ENCODE measurements at regions not wholly inside any gene's neighbourhood (a gene's known extent, or its start where the extent isn't known, plus 50 kb on each side); places are given as distances from the start of the nearest gene placed in this dataset.

DNA sequence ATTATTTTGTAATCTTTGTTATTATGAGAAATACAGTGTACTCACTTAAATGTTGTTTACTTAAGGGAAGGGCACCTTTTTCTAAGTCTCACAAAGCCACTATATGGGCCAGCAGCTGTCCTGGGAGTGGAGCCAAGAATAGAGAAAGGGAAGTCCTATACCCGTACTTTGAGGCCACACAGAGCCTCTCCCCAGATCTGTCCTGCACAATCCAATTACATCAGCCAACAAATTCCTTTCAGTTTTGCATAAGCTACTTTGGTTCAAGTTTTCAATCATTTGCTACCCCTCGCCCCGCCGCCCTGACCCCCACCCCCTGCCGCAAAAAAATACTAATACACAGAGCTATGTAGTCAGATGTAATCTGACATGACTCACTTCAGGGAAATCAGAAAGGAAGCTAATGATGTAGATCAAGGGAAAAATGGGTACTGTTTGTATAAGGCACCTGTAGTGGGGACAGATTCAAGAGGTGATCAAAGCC is 297.4 kb upstream of the NEBL start:
- TF ChIP-seq, protein P1, sequence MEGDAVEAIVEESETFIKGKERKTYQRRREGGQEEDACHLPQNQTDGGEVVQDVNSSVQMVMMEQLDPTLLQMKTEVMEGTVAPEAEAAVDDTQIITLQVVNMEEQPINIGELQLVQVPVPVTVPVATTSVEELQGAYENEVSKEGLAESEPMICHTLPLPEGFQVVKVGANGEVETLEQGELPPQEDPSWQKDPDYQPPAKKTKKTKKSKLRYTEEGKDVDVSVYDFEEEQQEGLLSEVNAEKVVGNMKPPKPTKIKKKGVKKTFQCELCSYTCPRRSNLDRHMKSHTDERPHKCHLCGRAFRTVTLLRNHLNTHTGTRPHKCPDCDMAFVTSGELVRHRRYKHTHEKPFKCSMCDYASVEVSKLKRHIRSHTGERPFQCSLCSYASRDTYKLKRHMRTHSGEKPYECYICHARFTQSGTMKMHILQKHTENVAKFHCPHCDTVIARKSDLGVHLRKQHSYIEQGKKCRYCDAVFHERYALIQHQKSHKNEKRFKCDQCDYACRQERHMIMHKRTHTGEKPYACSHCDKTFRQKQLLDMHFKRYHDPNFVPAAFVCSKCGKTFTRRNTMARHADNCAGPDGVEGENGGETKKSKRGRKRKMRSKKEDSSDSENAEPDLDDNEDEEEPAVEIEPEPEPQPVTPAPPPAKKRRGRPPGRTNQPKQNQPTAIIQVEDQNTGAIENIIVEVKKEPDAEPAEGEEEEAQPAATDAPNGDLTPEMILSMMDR (IDR thresholded peaks at IDR 0.05; ENCODE audit: control extremely low read depth, extremely low read depth) = no peak
- peaks cover 0 to 19% (median 5%) of the 10 kb centered on the region in 5 donors for H3K4me1 ChIP-seq (ENCODE audit: control insufficient read depth in 5 of 5, insufficient read depth in 5 of 5, low read length in 5 of 5)
- ATAC-seq (ENCODE audit: insufficient read depth, low FRiP score) (peak; percentile 70), DNase-seq (peak; percentile 61 to 83 (median 83))
- H3K4me3 ChIP-seq = no peak overlapping the region
- no peak overlapping the region for H3K9ac ChIP-seq (ENCODE audit: insufficient read depth in 1 of 2, low read length in 2 of 2)
- H3K27me3 ChIP-seq (ENCODE audit: control insufficient read depth in 3 of 3, insufficient read depth in 3 of 3, low read length in 2 of 3) = no peaks in the 10 kb centered on the region
- WGBS, 2 donors = 18 to 26% methylated on average over 5 of the region's 5 CpGs
- H3K36me3 ChIP-seq (ENCODE audit: control insufficient read depth in 4 of 4, insufficient read depth in 4 of 4, low read length in 4 of 4) = no peaks in the 10 kb centered on the region
- peak overlapping the region in 1 of 2 donors; percentile 22 for H3K27ac ChIP-seq (ENCODE audit: low read depth in 1 of 2, low read length in 1 of 2)
- peaks cover 0 to 7% (median 3%) of the 10 kb centered on the region in 4 donors for H3K9me3 ChIP-seq (ENCODE audit: control insufficient read depth in 4 of 4, insufficient read depth in 3 of 4, low read length in 3 of 4)

DNA sequence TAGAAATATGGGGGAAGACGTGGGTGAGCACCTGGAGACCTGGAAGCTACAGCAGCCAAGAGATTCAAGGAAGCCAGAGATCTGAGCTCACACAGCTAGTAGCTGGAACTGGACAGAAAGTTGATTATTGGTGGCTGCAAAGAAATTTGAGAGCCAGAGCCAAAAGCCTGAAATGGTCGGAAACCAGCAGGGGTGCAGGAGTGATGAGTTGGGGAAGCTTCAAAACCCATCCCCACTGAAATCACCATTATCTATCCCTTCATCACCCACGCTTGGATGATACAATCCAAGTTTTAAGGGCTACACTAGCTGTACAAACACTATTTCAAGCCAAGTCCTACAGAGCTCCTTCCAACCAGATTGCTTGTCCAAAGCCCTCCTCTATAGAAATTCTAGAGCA is 296.1 kb upstream of the NEBL start:
- ATAC-seq (ENCODE audit: insufficient read depth, low FRiP score) (no peak), DNase-seq (no peak)
- Histone ChIP-seq H3K4me1 (ENCODE audit: control insufficient read depth in 5 of 5, insufficient read depth in 5 of 5, low read length in 5 of 5) (peaks cover 0 to 19% (median 5%) of the 10 kb centered on the region in 5 donors), H3K36me3 (ENCODE audit: control insufficient read depth in 4 of 4, insufficient read depth in 4 of 4, low read length in 4 of 4) (no peaks in the 10 kb centered on the region), H3K9ac (ENCODE audit: insufficient read depth in 1 of 2, low read length in 2 of 2) (no peak overlapping the region), H3K9me3 (ENCODE audit: control insufficient read depth in 4 of 4, insufficient read depth in 3 of 4, low read length in 3 of 4) (peaks cover 0 to 6% (median 3%) of the 10 kb centered on the region in 4 donors), H3K4me3 (no peak overlapping the region), H3K27ac (ENCODE audit: low read depth in 1 of 2, low read length in 1 of 2) (no peak overlapping the region), H3K27me3 (ENCODE audit: control insufficient read depth in 3 of 3, insufficient read depth in 3 of 3, low read length in 2 of 3) (no peaks in the 10 kb centered on the region)
- 71 to 92% methylated on average over 3 of the region's 3 CpGs for WGBS, 2 donors
- TF ChIP-seq, protein P1 (IDR thresholded peaks at IDR 0.05; ENCODE audit: control extremely low read depth, extremely low read depth) = no peak

DNA sequence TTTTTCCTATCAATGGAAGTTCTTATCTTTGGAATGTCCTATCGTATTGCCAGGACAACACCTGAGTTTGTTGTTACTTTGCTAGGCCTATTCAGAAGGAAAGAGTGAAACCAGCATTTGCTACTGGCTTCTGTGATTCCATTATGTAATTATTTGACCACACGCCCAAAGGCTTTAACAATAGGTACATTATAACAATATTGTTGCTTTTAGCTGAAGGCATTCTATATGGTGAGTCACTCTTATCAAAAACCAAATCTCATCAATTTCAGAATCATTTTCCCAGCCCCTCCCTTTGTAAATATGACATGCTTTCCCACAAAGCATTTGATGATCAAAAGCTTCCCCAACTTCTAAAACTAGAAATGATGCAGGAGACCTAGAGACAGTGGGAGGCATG is 294.4 kb upstream of the NEBL start:
- Histone ChIP-seq H3K4me1 (ENCODE audit: control insufficient read depth in 5 of 5, insufficient read depth in 5 of 5, low read length in 5 of 5) (peaks cover 0 to 14% (median 3%) of the 10 kb centered on the region in 5 donors), H3K9ac (ENCODE audit: insufficient read depth in 1 of 2, low read length in 2 of 2) (no peak overlapping the region), H3K36me3 (ENCODE audit: control insufficient read depth in 4 of 4, insufficient read depth in 4 of 4, low read length in 4 of 4) (no peaks in the 10 kb centered on the region), H3K27ac (ENCODE audit: low read depth in 1 of 2, low read length in 1 of 2) (no peak overlapping the region), H3K27me3 (ENCODE audit: control insufficient read depth in 3 of 3, insufficient read depth in 3 of 3, low read length in 2 of 3) (no peaks in the 10 kb centered on the region), H3K9me3 (ENCODE audit: control insufficient read depth in 4 of 4, insufficient read depth in 3 of 4, low read length in 3 of 4) (peaks cover 0 to 2% (median 0%) of the 10 kb centered on the region in 4 donors), H3K4me3 (no peak overlapping the region)
- TF ChIP-seq, protein P1 (IDR thresholded peaks at IDR 0.05; ENCODE audit: control extremely low read depth, extremely low read depth) = no peak
- 76 to 81% methylated on average over 2 of the region's 2 CpGs for WGBS, 2 donors
- no peak for ATAC-seq (ENCODE audit: insufficient read depth, low FRiP score)
- no peak for DNase-seq

DNA sequence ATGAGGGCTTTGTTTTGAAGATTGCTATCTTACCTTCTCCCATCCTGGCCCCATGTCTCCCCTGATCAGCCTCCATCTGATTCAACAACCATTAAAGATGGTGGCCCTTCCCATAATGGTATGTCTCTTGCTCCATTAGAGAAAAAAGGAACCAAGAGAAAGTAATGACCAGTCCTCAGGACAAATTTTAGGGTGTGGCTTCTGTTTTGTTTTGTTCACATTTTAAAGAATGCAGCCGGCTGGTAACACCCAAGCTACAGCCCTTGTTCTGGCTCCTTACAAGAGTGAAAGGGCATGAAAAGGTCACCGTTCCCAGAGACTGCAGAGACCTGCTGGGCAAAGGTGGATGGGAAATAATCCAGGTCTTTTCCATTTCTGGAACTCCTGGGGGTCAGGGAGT is 287.9 kb upstream of the NEBL start:
- DNase-seq (no peak), ATAC-seq (ENCODE audit: insufficient read depth, low FRiP score) (no peak)
- TF ChIP-seq, protein P1 (IDR thresholded peaks at IDR 0.05; ENCODE audit: control extremely low read depth, extremely low read depth) = no peak
- H3K4me1 ChIP-seq (ENCODE audit: control insufficient read depth in 5 of 5, insufficient read depth in 5 of 5, low read length in 5 of 5) = no peaks in the 10 kb centered on the region
- H3K9me3 ChIP-seq (ENCODE audit: control insufficient read depth in 4 of 4, insufficient read depth in 3 of 4, low read length in 3 of 4) = peaks cover 0 to 2% (median 1%) of the 10 kb centered on the region in 4 donors
- H3K27me3 ChIP-seq (ENCODE audit: control insufficient read depth in 3 of 3, insufficient read depth in 3 of 3, low read length in 2 of 3) = no peaks in the 10 kb centered on the region
- H3K27ac ChIP-seq (ENCODE audit: low read depth in 1 of 2, low read length in 1 of 2) = no peak overlapping the region
- no peak overlapping the region for H3K9ac ChIP-seq (ENCODE audit: insufficient read depth in 1 of 2, low read length in 2 of 2)
- WGBS, 2 donors = 71 to 77% methylated on average over 2 of the region's 2 CpGs
- H3K36me3 ChIP-seq (ENCODE audit: control insufficient read depth in 4 of 4, insufficient read depth in 4 of 4, low read length in 4 of 4) = no peaks in the 10 kb centered on the region
- H3K4me3 ChIP-seq = no peak overlapping the region

Measured in lung (tissue), 11 donors.